Skeletal muscle tissue (tissue), 3 donors: ENCODE measurements at regions not wholly inside any gene's neighbourhood (a gene's known extent, or its start where the extent isn't known, plus 50 kb on each side); places are given as distances from the start of the nearest gene placed in this dataset.

Experiments used
- H3K27ac ChIP-seq: one replicate; pipeline ENCODE4 v1.7.0; 2013; ENCODE audit warnings: mild to moderate bottlenecking, low read depth, low read length, inconsistent platforms
- H3K27me3 ChIP-seq, 3 donors: one replicate each; pipeline ENCODE4 v1.7.0; 2013; ENCODE audit warnings: low read length in 3 of 3; ENCODE audit not compliant: control insufficient read depth in 3 of 3, insufficient read depth in 3 of 3
- H3K36me3 ChIP-seq, 3 donors: one replicate each; pipeline ENCODE4 v1.7.0; 2013; ENCODE audit warnings: low read length in 3 of 3; ENCODE audit not compliant: control insufficient read depth in 3 of 3, insufficient read depth in 3 of 3
- H3K4me1 ChIP-seq, 3 donors: one replicate each; pipeline ENCODE4 v1.7.0; 2013; ENCODE audit warnings: low read length in 3 of 3, mild to moderate bottlenecking in 3 of 3; ENCODE audit not compliant: control insufficient read depth in 3 of 3, insufficient read depth in 3 of 3
- H3K4me3 ChIP-seq, 3 donors: one replicate each; pipeline ENCODE4 v1.7.0; 2013; ENCODE audit warnings: low read length in 3 of 3
- H3K9ac ChIP-seq, 3 donors: one replicate each; pipeline ENCODE4 v1.7.0; 2013; ENCODE audit warnings: low read length in 3 of 3, mild to moderate bottlenecking in 3 of 3, moderate library complexity in 2 of 3, low read depth in 1 of 3
- H3K9me3 ChIP-seq, 3 donors: one replicate each; pipeline ENCODE4 v1.7.0; 2013; ENCODE audit warnings: low read length in 3 of 3; ENCODE audit not compliant: control insufficient read depth in 3 of 3
- donor health status: Osteomylitis.

DNA sequence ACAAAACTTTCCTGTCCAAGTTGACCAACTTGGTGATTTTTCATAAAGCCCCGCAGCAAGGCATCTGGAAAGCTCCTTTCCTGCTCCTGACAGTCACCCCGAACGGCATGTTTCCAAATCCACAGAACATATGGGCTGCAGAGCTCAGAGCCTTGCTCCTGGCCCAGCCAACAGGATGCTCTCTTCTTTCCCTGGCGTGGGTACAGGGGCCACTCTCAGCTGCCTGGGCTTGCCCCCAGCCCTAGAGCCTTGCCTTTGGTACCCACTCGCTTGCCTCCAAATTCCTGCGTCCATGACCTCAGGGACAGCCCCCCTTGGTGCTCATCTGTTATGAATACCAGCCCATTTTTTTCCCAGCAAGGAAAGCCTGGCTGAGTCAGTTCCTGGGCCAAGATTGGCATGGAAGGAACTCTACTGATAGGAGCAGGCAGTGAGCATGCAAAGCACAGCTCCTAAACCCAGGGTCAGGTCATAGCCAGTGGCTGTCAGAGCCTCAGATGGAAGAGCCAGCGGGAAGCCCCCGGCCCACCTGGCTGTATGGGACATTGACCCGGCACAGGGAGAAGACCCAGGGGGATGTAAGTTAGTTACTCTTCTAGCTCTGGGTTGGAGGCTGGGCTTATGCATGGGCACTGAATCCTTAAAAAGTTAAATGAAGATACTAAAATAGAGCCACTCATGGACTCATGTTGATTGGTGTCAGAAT lies 105.3 kb upstream of the RTL1 start:
- Histone ChIP-seq H3K36me3 (no peaks in the 10 kb centered on the region), H3K9ac (no peak overlapping the region), H3K4me3 (no peak overlapping the region), H3K4me1 (no peaks in the 10 kb centered on the region), H3K27me3 (peaks cover 0 to 5% (median 2%) of the 10 kb centered on the region in 3 donors), H3K27ac (no peak overlapping the region), H3K9me3 (no peaks in the 10 kb centered on the region)

GRCh38 chr14:101009531-101009930 lies 106.0 kb upstream of the RTL1 start:
- Histone ChIP-seq H3K27ac (no peak overlapping the region), H3K9me3 (no peaks in the 10 kb centered on the region), H3K9ac (no peak overlapping the region), H3K4me1 (no peaks in the 10 kb centered on the region), H3K27me3 (peaks cover 0 to 5% (median 2%) of the 10 kb centered on the region in 3 donors), H3K4me3 (no peak overlapping the region), H3K36me3 (no peaks in the 10 kb centered on the region)

GRCh38 chr14:101010293-101010692 lies 106.8 kb upstream of the RTL1 start:
- Histone ChIP-seq H3K9ac (no peak overlapping the region), H3K4me1 (no peaks in the 10 kb centered on the region), H3K9me3 (no peaks in the 10 kb centered on the region), H3K27ac (no peak overlapping the region), H3K27me3 (peaks cover 0 to 5% (median 0%) of the 10 kb centered on the region in 3 donors), H3K36me3 (no peaks in the 10 kb centered on the region), H3K4me3 (no peak overlapping the region)

GRCh38 chr14:101010835-101011234 lies 107.3 kb upstream of the RTL1 start:
- no peaks in the 10 kb centered on the region for H3K36me3 ChIP-seq

GRCh38 chr14:101017209-101017608 lies 113.7 kb upstream of the RTL1 start:
- Histone ChIP-seq H3K36me3 (no peaks in the 10 kb centered on the region), H3K9ac (no peak overlapping the region), H3K27me3 (peaks cover 0 to 10% (median 0%) of the 10 kb centered on the region in 3 donors), H3K9me3 (peaks cover 0 to 2% (median 0%) of the 10 kb centered on the region in 3 donors), H3K27ac (no peak overlapping the region), H3K4me1 (no peaks in the 10 kb centered on the region), H3K4me3 (no peak overlapping the region)

More at GRCh38 chr14:101010835-101011234, 107.3 kb upstream of the RTL1 start:
- Histone ChIP-seq H3K4me3 (no peak overlapping the region), H3K27me3 (peaks cover 0 to 5% (median 0%) of the 10 kb centered on the region in 3 donors), H3K27ac (no peak overlapping the region), H3K9me3 (no peaks in the 10 kb centered on the region), H3K4me1 (no peaks in the 10 kb centered on the region), H3K9ac (no peak overlapping the region)

- Histone ChIP-seq H3K4me1 (no peaks in the 10 kb centered on the region), H3K36me3 (no peaks in the 10 kb centered on the region), H3K9ac (no peak overlapping the region), H3K4me3 (no peak overlapping the region), H3K27me3 (peaks cover 0 to 10% (median 0%) of the 10 kb centered on the region in 3 donors), H3K27ac (no peak overlapping the region), H3K9me3 (peaks cover 0 to 2% (median 0%) of the 10 kb centered on the region in 3 donors)
These were observed 114.5 kb upstream of the RTL1 start for GRCh38 chr14:101017806-101018560.

GRCh38 chr14:101018561-101019290 lies 115.2 kb upstream of the RTL1 start:
- no peak overlapping the region for H3K9ac ChIP-seq
- peaks cover 0 to 2% (median 0%) of the 10 kb centered on the region in 3 donors for H3K9me3 ChIP-seq
- no peaks in the 10 kb centered on the region for H3K4me1 ChIP-seq
- H3K36me3 ChIP-seq: no peaks in the 10 kb centered on the region
- H3K27me3 ChIP-seq: peaks cover 0 to 10% (median 0%) of the 10 kb centered on the region in 3 donors
- no peak overlapping the region for H3K4me3 ChIP-seq
- no peak overlapping the region for H3K27ac ChIP-seq

DNA sequence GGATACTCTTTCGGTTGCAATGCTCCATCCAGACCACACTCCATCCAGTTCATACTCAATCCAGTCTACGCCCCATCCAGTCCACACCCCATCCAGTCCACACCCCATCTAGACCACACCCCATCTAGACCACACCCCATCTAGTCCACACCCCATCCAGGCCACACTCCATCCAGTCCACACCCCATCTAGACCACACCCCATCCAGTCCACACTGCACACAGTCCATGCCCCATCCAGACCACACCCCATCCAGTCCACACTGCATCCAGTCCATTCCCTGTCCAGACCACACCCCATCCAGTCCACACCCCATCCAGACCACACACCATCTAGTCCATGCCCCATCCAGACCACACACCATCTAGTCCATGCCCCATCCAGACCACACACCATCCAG lies 116.0 kb upstream of the RTL1 start:
- no peaks in the 10 kb centered on the region for H3K36me3 ChIP-seq

GRCh38 chr14:101019990-101020710 lies 116.6 kb upstream of the RTL1 start:
- H3K4me3 ChIP-seq: no peak overlapping the region
- peaks cover 0 to 10% (median 0%) of the 10 kb centered on the region in 3 donors for H3K27me3 ChIP-seq
- H3K27ac ChIP-seq: no peak overlapping the region
- no peaks in the 10 kb centered on the region for H3K36me3 ChIP-seq
- H3K4me1 ChIP-seq: no peaks in the 10 kb centered on the region
- H3K9me3 ChIP-seq: peaks cover 0 to 2% (median 0%) of the 10 kb centered on the region in 3 donors
- H3K9ac ChIP-seq: no peak overlapping the region

More for the DNA sequence above, 116.0 kb upstream of the RTL1 start:
- H3K4me3 ChIP-seq: no peak overlapping the region
- no peak overlapping the region for H3K9ac ChIP-seq
- H3K27me3 ChIP-seq: peaks cover 0 to 10% (median 0%) of the 10 kb centered on the region in 3 donors
- H3K9me3 ChIP-seq: peaks cover 0 to 2% (median 0%) of the 10 kb centered on the region in 3 donors
- no peak overlapping the region for H3K27ac ChIP-seq
- no peaks in the 10 kb centered on the region for H3K4me1 ChIP-seq
